B cell (primary cell): ENCODE measurements at regions not wholly inside any gene's neighbourhood (a gene's known extent, or its start where the extent isn't known, plus 50 kb on each side); places are given as distances from the start of the nearest gene placed in this dataset.

Source experiments
- CTCF ChIP-seq: fragments of 200-600 bp; IDR thresholded peaks from one replicate; pipeline ENCODE4 v1.8.0; 2022; ENCODE audit warnings: antibody characterized with exemption, mild to moderate bottlenecking
- EZH2 ChIP-seq: IDR thresholded peaks from 2 replicates; pipeline ENCODE4 v1.6.1; 2012; ENCODE audit warnings: borderline replicate concordance, low read depth, mild to moderate bottlenecking, moderate library complexity, low read length; ENCODE audit not compliant: insufficient read depth, poor library complexity, severe bottlenecking

DNA sequence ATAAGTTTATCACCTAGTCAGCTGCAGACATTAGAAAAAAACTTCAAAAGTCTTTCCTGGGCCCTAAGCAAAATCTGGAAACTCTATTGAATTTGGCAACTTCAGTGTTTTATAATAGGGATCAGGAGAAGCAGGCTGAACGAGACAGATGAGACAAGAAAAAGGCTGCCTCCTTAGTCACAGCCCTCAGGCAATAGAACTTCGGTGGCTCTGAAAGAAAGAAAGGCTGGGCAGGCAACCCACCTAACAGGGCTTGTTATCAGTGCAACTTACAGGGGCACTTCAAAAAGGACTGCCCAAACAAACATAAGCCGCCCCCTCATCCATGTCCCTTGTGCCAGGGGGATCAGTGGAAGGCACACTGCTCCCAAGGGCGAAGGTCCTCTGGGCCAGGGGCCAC lies 657.9 kb upstream of the HS3ST5 start:
- TF ChIP-seq CTCF (no peak), EZH2 (no peak)
